Prostate gland (tissue), 2 donors: ENCODE measurements at regions not wholly inside any gene's neighbourhood (a gene's known extent, or its start where the extent isn't known, plus 50 kb on each side); places are given as distances from the start of the nearest gene placed in this dataset.
"Not testable (repeated sequence)": the region's sequence is repeated elsewhere in the genome, so short reads cannot be mapped to it uniquely, and the experiment has no call there.

ENCODE experiments used
- DNase-seq: peaks from one replicate; pipeline ENCODE4 v3.0.0-alpha.2; 2019; ENCODE audit warnings: low spot score
- H3K27ac ChIP-seq, 2 donors: fragments of 200-600 bp; sonication (generic); 2 replicates each; pipeline ENCODE4 v1.5.1; 2017 to 2019
- H3K27me3 ChIP-seq: fragments of 200-600 bp; sonication (generic); replicated peaks from 2 replicates; pipeline ENCODE4 v1.5.1; 2019; ENCODE audit not compliant: insufficient read depth
- H3K36me3 ChIP-seq, 2 donors: fragments of 200-600 bp; sonication (generic); 1 replicate in 1 of 2; 2 replicates in 1 of 2; pipeline versions ENCODE4 v1.5.1 to v1.8.1; 2017 to 2019
- H3K4me1 ChIP-seq: fragments of 200-600 bp; sonication (generic); replicated peaks from 2 replicates; pipeline ENCODE4 v1.5.1; 2019
- H3K4me3 ChIP-seq, 2 donors: fragments of 200-600 bp; sonication (generic); 2 replicates each; pipeline ENCODE4 v1.5.1; 2017 to 2019
- H3K9me3 ChIP-seq: fragments of 200-600 bp; sonication (generic); 2 replicates; pipeline ENCODE4 v1.5.1; 2017
- POLR2A ChIP-seq: fragments of 450-650 bp; IDR thresholded peaks from one replicate; pipeline ENCODE4 v1.6.1; 2016; ENCODE audit warnings: antibody characterized with exemption, mild to moderate bottlenecking
- POLR2AphosphoS5 ChIP-seq: sonication (generic); formaldehyde crosslinking; IDR thresholded peaks from one replicate; pipeline ENCODE4 v1.6.1; 2017; ENCODE audit warnings: antibody characterized with exemption
- WGBS: methylation state at CpG from one replicate; pipeline ENCODE4 v1.1.5; 2018; 5-methylcytosine and 5-hydroxymethylcytosine counted together
- intact Hi-C: fragments of 100-400 bp; cut with DNase I; formaldehyde crosslinking; loops from one replicate; pipeline ENCODE4 v1.14.2; 2022
- TF ChIP-seq, protein P1 (sequence below), 4 experiments: fragments of 200-600 bp in 2 of 4; fragments of 450-650 bp in 2 of 4; sonication (generic) in 2 of 4; IDR thresholded peaks; 1 replicate in 3 of 4; 2 replicates in 1 of 4; pipeline ENCODE4 v1.5.1; 2016 to 2019; ENCODE audit warnings: antibody characterized with exemption in 4 of 4, mild to moderate bottlenecking in 2 of 4, moderate library complexity in 2 of 4

DNA sequence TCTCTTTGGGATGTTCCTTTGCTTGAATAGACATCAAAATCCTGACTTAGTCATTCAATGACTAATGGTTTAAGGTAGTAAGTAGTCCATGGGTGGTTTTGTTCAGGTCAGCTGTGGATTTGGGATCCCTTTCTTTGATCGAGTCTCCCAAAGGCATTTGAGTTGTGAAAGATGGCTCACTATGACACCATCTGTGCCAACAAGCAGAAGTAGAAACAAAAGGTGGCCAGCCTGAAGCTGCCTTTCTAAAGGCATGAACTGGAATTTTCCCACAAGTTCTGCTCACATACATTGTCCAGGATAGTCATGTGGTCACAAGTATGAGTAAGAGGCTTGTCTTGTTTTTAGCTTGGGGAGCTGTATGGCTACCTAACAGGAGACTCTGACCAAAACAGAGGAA, 129.9 kb downstream of the CCNG2 start:
- intact Hi-C loops: no loop called here
- 94% methylated on average over 1 of the region's 1 CpG for WGBS
- Histone ChIP-seq H3K27ac (no peak overlapping the region), H3K4me3 (no peak overlapping the region), H3K36me3 (no peaks in the 10 kb centered on the region), H3K9me3 (no peaks in the 10 kb centered on the region), H3K4me1 (no peaks in the 10 kb centered on the region), H3K27me3 (no peaks in the 10 kb centered on the region)
- no peak for DNase-seq
- no peak for TF ChIP-seq POLR2AphosphoS5
- TF ChIP-seq, protein P1, sequence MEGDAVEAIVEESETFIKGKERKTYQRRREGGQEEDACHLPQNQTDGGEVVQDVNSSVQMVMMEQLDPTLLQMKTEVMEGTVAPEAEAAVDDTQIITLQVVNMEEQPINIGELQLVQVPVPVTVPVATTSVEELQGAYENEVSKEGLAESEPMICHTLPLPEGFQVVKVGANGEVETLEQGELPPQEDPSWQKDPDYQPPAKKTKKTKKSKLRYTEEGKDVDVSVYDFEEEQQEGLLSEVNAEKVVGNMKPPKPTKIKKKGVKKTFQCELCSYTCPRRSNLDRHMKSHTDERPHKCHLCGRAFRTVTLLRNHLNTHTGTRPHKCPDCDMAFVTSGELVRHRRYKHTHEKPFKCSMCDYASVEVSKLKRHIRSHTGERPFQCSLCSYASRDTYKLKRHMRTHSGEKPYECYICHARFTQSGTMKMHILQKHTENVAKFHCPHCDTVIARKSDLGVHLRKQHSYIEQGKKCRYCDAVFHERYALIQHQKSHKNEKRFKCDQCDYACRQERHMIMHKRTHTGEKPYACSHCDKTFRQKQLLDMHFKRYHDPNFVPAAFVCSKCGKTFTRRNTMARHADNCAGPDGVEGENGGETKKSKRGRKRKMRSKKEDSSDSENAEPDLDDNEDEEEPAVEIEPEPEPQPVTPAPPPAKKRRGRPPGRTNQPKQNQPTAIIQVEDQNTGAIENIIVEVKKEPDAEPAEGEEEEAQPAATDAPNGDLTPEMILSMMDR (IDR thresholded peaks at IDR 0.05): no peak
- TF ChIP-seq POLR2A: no peak

DNA sequence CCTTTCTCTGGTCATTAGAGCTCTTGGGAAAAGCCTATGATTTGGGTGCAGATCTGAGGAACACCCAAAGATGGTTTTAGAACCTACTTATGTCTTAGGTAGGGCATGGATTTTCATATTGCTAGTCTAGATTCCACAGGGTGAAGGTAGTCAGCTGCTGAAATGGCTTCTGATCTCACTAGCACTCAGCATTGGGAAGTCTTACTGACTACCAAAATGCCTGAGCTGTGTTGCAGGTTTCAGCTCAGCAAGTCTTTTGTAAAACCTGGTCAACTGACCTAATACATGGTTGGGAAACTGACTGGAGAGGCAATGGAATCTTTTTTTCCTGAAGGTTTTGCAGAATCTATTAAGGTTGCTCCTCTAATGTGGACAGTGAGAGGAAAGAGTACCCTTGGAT, 136.4 kb downstream of the CCNG2 start:
- Histone ChIP-seq H3K27me3 (no peaks in the 10 kb centered on the region), H3K27ac (no peak overlapping the region), H3K36me3 (no peaks in the 10 kb centered on the region), H3K9me3 (no peaks in the 10 kb centered on the region), H3K4me1 (no peaks in the 10 kb centered on the region), H3K4me3 (no peak overlapping the region)
- TF ChIP-seq POLR2AphosphoS5 (no peak), POLR2A (no peak)
- TF ChIP-seq, protein P1 (IDR thresholded peaks at IDR 0.05): no peak
- intact Hi-C loops: no loop called here
- no peak for DNase-seq

DNA sequence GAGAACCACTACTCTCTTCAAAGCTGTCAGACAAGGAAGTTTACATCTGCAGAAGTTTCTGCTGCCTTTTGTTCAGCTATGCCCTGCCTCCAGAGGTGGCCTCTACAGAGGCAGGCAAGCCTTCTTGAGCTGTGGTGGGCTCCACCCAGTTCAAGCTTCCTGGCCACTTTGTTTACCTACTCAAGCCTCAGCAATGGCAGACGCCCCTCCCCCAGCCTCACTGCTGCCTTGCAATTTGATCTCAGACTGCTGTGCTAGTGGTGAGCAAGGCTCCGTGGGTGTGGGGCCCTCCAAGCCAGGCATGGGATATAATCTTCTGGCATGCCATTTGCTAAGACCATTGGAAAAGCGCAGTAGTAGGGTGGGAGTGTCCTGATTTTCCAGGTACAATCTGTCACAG, 144.0 kb downstream of the CCNG2 start:
- H3K27me3 ChIP-seq, H3K36me3 ChIP-seq, H3K9me3 ChIP-seq, H3K4me3 ChIP-seq, H3K27ac ChIP-seq, intact Hi-C loops, DNase-seq, H3K4me1 ChIP-seq: not testable (repeated sequence)
- WGBS: 41% methylated on average over 3 of the region's 3 CpGs

DNA sequence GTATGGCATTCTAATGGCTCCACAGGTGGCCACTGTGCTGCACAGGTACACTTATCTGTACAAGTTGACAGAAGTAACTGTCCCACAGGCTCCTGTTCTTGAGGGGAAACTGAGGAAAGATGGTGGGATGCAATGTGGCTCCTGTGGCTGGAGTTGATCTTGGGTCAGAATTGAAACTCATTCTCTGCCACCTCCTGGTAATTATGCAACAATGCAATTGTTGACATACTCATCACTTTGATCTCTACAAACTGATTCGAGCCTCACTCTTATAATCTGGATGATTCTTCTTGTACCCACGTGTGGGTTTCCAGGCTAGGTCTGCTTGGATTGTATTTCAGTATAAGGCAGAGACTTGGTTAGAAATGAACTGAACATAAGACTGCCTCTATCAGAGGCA, 148.8 kb downstream of the CCNG2 start:
- WGBS: 41% methylated on average over 2 of the region's 2 CpGs
- no peaks in the 10 kb centered on the region for H3K27me3 ChIP-seq
- no peak overlapping the region for H3K27ac ChIP-seq
- no peaks in the 10 kb centered on the region for H3K9me3 ChIP-seq
- no peaks in the 10 kb centered on the region for H3K36me3 ChIP-seq
- intact Hi-C loops: no loop called here
- no peak overlapping the region for H3K4me3 ChIP-seq
- no peaks in the 10 kb centered on the region for H3K4me1 ChIP-seq
- TF ChIP-seq, protein P1 (IDR thresholded peaks at IDR 0.05): no peak
- TF ChIP-seq POLR2AphosphoS5 (no peak), POLR2A (no peak)
- DNase-seq: no peak

DNA sequence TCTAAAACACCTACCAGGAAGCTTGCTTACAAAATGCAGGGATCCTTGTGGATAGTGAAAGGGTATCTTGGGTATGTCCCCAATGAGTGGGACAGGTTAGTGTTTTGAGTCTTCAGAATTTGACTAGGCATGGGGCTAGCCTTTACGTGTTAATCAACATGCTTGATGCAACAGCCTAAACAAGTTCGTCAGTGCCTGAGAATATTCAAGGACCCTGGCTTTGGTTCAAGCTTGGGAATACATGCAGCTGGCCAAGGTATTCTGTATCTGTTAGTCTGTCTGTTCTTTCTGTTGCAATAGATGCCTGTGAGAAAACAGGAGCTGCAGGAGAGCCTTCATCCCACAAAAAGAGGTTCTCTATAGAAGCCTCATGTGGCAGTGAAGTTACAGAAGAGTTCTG, 149.5 kb downstream of the CCNG2 start:
- intact Hi-C loops: no loop called here
- Histone ChIP-seq H3K36me3 (no peaks in the 10 kb centered on the region), H3K27ac (no peak overlapping the region), H3K4me3 (no peak overlapping the region), H3K9me3 (no peaks in the 10 kb centered on the region), H3K27me3 (no peaks in the 10 kb centered on the region), H3K4me1 (no peaks in the 10 kb centered on the region)
- no peak for DNase-seq
- TF ChIP-seq POLR2A: no peak
- TF ChIP-seq, protein P1 (IDR thresholded peaks at IDR 0.05): no peak
- TF ChIP-seq POLR2AphosphoS5: no peak
- WGBS: 75% methylated on average over 2 of the region's 2 CpGs
